HG03354 (cell line): ENCODE measurements at regions not wholly inside any gene's neighbourhood (a gene's known extent, or its start where the extent isn't known, plus 50 kb on each side); places are given as distances from the start of the nearest gene placed in this dataset.

Experiments used
- ATAC-seq: cut with Tn5 transposase; IDR thresholded peaks from one replicate; pipeline ENCODE4 v1.9.1; 2021; ENCODE audit warnings: mild to moderate bottlenecking; ENCODE audit not compliant: unreplicated experiment, poor library complexity, severe bottlenecking

- no peak for ATAC-seq
Measured at GRCh38 chr3:24952388-24952787, 457.7 kb upstream of the THRB start.

GRCh38 chr3:24953060-24953771 is 458.6 kb upstream of the THRB start:
- ATAC-seq, result no peak

- no peak for ATAC-seq
Measured at GRCh38 chr3:24956613-24957012, 462.0 kb upstream of the THRB start.

- ATAC-seq, result no peak
Measured at GRCh38 chr3:24958271-24958670, 463.6 kb upstream of the THRB start.

GRCh38 chr3:24958910-24959447 is 464.3 kb upstream of the THRB start:
- no peak for ATAC-seq

DNA sequence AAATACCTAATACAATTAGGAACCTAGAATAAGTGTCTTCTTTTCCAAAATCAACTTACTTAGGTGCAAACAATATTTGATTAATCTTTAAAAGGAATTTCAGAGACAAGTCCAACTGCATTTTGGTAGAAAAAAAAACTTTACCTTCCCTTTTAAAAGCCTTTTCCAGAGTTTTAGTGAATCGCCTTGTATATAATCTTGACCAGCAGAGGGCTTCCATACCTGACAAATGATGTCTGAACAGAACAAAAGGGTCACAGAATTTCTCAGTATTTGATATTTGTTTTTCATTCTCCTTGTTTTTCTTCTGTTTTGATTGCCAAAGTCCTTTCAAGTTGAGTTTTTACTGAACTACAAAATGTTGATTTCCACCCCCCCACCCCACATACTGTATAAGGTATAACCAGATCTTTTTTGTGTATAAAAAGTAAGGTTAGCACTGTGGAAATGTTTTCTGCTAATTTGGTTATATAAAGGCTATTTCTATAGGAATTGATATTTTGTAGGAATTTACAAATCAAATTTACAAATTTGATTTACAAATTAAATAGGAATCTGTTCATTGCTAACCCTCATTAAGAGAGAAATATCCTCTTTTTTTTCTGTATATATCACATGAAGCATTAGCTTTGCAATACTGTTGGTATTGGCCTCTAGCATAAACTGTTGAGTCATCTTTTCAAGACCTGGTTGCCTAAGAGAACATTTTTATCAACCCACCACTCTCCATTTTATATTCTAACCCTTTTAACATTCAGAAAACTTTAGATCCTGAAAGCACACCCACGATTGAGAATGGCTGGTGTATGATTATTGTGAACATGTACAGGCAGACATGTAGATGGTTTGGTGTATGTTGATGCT is 464.1 kb upstream of the RARB start:
- ATAC-seq, result no peak

DNA sequence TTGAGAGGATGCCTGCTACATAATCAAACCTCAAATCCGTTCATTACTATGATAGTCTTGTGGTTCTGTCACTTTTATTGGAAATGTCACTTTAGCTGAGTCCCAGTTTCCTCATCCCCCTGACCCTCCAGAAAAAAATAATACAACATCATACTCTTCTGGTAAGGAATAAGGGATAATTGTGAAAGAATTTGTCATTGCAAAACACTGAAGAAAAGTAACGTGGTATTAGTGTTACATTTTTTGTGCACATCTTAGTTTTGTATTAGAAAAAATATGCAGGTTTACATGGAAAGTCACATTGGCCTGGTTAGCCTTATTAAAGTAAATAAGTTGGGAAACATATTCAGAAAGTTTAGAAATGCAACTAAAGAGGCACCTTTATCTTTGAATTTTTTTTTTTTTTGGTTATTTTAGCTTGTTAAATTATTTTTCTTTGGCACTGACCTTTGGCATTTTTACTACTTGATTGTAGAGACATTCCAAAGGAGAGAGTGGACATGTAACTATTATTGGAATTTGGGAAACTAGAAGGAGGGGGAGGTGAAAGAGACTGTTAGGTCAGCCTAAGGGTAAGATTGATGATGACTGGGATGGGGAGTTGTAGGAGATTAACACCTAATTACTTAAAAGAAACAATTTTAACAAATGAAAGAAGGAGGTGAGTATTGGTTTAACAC is 462.2 kb upstream of the RARB start:
- ATAC-seq, result no peak

DNA sequence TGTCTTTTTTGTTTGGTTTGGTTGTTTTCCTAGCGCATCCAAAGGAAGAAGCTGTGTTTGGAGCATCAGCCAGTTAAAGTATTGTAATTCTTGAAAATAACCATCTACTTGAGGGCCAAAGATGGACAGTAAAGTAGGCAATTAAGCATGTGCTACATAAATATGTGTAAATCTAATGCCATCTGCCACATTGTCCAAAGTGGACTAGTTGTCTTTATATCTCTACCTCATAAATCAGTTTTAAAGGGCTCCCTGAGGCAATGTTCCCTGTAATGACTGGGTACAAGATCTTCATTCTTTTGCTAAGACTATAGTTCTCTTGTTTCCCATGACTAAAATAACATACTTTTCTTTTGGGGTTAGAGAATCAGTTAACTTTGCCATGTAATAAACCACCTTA is 460.0 kb upstream of the RARB start:
- no peak for ATAC-seq

GRCh38 chr3:24972491-24972890 is 455.6 kb upstream of the RARB start:
- ATAC-seq, result no peak

DNA sequence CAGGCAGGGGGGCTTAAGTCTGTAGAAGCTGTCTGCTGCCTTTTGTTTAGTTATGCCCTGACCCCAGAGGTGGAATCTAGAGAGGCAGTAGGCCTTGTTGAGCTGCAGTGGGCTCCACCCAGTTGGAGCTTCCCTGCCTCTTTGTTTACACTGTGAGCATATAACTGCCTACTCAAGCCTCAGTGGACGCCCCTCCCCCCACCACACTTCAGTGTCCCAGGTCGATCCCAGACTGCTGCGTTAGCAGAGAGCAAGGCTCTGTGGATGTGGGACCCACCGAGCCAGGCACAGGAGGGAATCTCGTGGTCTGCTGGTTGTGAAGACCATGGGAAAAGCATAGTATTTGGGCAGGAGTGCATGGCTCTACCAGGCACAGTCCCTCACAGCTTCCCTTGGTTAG is 446.8 kb upstream of the RARB start:
- ATAC-seq, result no peak

- ATAC-seq, result no peak
Measured at GRCh38 chr3:24981924-24982323, 446.1 kb upstream of the RARB start.

DNA sequence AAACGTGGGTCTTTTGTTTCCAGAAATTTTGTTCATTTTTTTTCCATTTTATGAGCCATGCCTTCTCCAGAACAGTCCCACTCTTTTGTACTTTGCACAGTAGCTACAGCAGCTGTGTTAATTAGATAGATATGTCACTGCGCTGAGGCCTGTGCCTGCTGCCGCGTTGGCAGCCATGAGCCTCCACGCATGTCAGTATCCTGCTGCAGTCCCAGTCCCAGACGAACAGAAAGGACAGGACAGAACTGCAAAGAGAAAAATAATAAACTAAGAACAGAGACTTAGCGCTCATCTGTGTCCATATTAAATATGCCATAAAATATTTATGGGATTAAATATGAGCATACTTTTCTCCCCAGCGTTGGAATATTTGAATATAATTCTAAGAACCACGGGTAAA is 442.4 kb upstream of the RARB start:
- no peak for ATAC-seq

- ATAC-seq, result no peak
Measured at GRCh38 chr3:24986612-24987011, 441.5 kb upstream of the RARB start.

DNA sequence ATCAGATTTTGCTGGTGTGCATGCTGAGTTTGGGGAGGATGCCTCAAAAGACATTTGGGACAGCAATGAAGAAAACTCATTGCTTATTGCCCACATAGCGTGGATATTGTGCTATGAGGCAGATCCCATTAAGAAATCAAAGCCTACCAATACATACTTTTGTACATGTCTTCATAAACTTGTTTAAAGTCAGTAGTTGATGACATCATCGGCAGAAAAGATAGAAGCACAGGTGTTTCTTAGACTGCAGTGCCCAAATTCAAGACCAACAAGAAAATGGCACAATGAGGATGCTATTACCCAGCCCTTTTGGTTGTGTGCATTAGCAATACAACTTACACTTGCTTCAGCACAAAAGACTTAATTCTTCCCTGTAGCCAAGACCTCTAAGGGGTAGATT is 428.7 kb upstream of the RARB start:
- ATAC-seq, result no peak

DNA sequence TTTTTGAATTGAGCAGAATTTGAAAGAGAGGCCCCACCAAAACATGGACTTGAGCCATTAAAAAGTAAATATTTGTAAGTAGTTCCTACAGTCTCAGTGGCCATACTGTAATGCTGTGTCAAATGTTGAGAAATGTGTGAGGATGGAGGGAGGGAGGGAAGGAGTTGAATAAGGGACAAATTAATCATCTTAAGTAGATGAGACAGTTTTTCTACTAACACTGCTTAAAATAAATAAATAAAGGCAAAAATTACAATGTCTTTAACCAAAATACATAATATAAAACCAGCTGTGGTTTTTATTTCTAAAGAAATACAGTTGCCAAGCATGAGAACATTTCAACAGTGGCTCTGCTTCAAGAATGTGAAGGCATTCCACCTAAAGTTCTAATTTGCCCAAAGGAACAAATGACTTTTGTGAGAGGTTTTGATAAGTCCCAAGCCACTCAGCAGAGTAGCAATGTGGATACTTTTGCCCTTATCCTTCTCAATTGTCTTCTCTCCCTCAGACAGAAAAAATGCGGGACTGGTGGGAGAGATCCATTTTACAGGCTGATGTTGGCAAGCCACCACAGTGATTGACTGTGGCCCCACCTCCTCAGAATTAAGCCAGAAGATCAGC is 427.0 kb upstream of the RARB start:
- no peak for ATAC-seq

- no peak for ATAC-seq
Measured at GRCh38 chr3:25002052-25002451, 426.0 kb upstream of the RARB start.

- ATAC-seq, result peak; percentile 99
Measured at GRCh38 chr3:25007974-25008658, 419.9 kb upstream of the RARB start.

DNA sequence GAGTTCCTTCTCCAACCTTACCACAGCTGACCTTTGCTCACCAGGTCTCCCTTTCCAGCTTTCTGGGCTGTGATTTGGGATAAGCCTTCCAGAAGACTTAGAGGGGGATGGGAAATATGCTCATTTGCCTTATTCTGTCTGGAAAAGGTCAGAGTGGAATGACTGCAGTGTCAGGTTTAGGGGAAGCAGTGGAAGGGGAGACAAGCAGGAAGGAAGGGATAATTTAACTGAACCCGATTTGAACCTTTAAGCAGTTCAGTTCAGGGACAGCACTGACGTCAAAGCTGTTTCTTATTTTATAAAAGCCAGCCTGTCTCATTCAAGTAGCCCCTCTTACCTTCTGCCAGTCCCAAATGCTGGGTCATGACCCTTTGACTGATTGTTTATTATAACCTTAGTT is 418.4 kb upstream of the RARB start:
- no peak for ATAC-seq

GRCh38 chr3:25015599-25015998 is 412.5 kb upstream of the RARB start:
- ATAC-seq, result no peak
